ENCODE measurements at regions not wholly inside any gene's neighbourhood (a gene's known extent, or its start where the extent isn't known, plus 50 kb on each side); places are given as distances from the start of the nearest gene placed in this dataset.

DNA sequence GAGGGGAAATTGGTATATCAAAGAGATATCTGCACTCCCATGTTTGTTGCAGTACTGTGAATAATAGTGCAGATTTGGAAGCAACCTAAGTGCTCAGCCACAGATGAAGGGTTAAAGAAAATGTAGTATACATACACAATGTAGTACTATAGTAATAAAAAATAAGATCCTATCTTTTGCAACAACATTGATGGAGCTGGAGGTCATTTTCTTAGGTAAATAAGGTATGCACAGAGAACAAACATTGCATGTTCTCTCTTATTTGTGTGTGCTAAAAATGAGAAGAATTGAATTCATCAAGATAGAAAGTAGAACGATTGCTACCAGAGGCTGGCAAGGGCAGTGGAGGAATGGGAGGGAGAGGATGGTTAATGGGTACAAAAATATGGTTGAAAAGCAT, 117.9 kb upstream of the TRAM1L1 start:
- no peak for TF ChIP-seq CTCF (IDR thresholded peaks at IDR 0.05; ENCODE audit: unreplicated experiment)
- no peaks in the 10 kb centered on the region for H3K36me3 Mint-ChIP-seq (ENCODE audit: insufficient read depth, unreplicated experiment)
- no peak for DNase-seq (ENCODE audit: unreplicated experiment)
- ChIA-PET POLR2A (no interaction called here), CTCF (no interaction called here)
- no peaks in the 10 kb centered on the region for H3K4me1 Mint-ChIP-seq (ENCODE audit: insufficient read depth, unreplicated experiment)
- BruUV-seq (replicated peaks): no TSS peak
- no peaks in the 10 kb centered on the region for H3K27me3 Mint-ChIP-seq (ENCODE audit: insufficient read depth, unreplicated experiment)
- H3K4me3 Mint-ChIP-seq (ENCODE audit: unreplicated experiment): no peak overlapping the region
- no peak overlapping the region for H3K27ac Mint-ChIP-seq (ENCODE audit: low read depth, unreplicated experiment)
- H3K9me3 Mint-ChIP-seq (ENCODE audit: unreplicated experiment): no peaks in the 10 kb centered on the region
- intact Hi-C loops (cut with micrococcal nuclease): no loop called here

GRCh38 chr4:117210551-117210950, 125.2 kb upstream of the TRAM1L1 start:
- intact Hi-C loops (cut with micrococcal nuclease): no loop called here
- Mint-ChIP-seq H3K36me3 (ENCODE audit: insufficient read depth, unreplicated experiment) (no peaks in the 10 kb centered on the region), H3K9me3 (ENCODE audit: unreplicated experiment) (no peaks in the 10 kb centered on the region), H3K27ac (ENCODE audit: low read depth, unreplicated experiment) (no peak overlapping the region), H3K4me1 (ENCODE audit: insufficient read depth, unreplicated experiment) (no peaks in the 10 kb centered on the region), H3K27me3 (ENCODE audit: insufficient read depth, unreplicated experiment) (no peaks in the 10 kb centered on the region), H3K4me3 (ENCODE audit: unreplicated experiment) (no peak overlapping the region)
- no peak for DNase-seq (ENCODE audit: unreplicated experiment)
- CTCF ChIA-PET: interaction anchor here (0.6 kb wide), 1 partner anchor 704 kb away, joined by 4 read pairs; no protein-coding TSS in a partner anchor
- TF ChIP-seq CTCF (IDR thresholded peaks at IDR 0.05; ENCODE audit: unreplicated experiment): no peak
- POLR2A ChIA-PET: no interaction called here
- no TSS peak for BruUV-seq (replicated peaks)

- intact Hi-C loops (cut with micrococcal nuclease): no loop called here
- Mint-ChIP-seq H3K4me3 (ENCODE audit: unreplicated experiment) (no peak overlapping the region), H3K36me3 (ENCODE audit: insufficient read depth, unreplicated experiment) (no peaks in the 10 kb centered on the region), H3K4me1 (ENCODE audit: insufficient read depth, unreplicated experiment) (no peaks in the 10 kb centered on the region), H3K27ac (ENCODE audit: low read depth, unreplicated experiment) (no peak overlapping the region), H3K27me3 (ENCODE audit: insufficient read depth, unreplicated experiment) (no peaks in the 10 kb centered on the region), H3K9me3 (ENCODE audit: unreplicated experiment) (no peaks in the 10 kb centered on the region)
- DNase-seq (ENCODE audit: unreplicated experiment): no peak
- TF ChIP-seq CTCF (IDR thresholded peaks at IDR 0.05; ENCODE audit: unreplicated experiment): no peak
- CTCF ChIA-PET: no interaction called here
- BruUV-seq (replicated peaks): no TSS peak
- POLR2A ChIA-PET: no interaction called here
These were observed 138.9 kb upstream of the TRAM1L1 start for GRCh38 chr4:117224256-117224655.

DNA sequence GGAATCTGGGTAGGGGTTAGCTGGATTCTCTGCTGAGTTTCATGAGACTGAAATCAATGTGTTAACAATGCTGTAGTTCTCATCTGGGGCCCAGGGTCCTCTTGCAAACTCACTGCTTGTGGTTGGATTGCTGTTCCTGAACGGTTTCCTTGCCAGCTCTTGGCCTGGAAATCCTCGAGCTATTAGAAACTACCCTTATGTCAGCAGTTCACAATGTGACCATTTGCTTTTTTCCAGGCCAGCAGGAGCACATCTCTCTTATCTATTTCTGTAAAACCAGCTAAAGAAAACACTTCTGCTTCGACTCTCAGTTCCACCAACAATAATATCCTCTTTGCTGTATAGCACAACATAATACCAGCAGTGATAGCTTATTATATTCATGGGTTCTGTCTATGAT, 140.1 kb upstream of the TRAM1L1 start:
- H3K4me3 Mint-ChIP-seq (ENCODE audit: unreplicated experiment): no peak overlapping the region
- CTCF ChIA-PET: no interaction called here
- no peak for TF ChIP-seq CTCF (IDR thresholded peaks at IDR 0.05; ENCODE audit: unreplicated experiment)
- H3K4me1 Mint-ChIP-seq (ENCODE audit: insufficient read depth, unreplicated experiment): no peaks in the 10 kb centered on the region
- no peaks in the 10 kb centered on the region for H3K27me3 Mint-ChIP-seq (ENCODE audit: insufficient read depth, unreplicated experiment)
- DNase-seq (ENCODE audit: unreplicated experiment): no peak
- POLR2A ChIA-PET: no interaction called here
- BruUV-seq (replicated peaks): no TSS peak
- no peaks in the 10 kb centered on the region for H3K9me3 Mint-ChIP-seq (ENCODE audit: unreplicated experiment)
- no peaks in the 10 kb centered on the region for H3K36me3 Mint-ChIP-seq (ENCODE audit: insufficient read depth, unreplicated experiment)
- intact Hi-C loops (cut with micrococcal nuclease): no loop called here
- H3K27ac Mint-ChIP-seq (ENCODE audit: low read depth, unreplicated experiment): no peak overlapping the region

Data from MCF 10A (cell line).